ENCODE measurements at regions not wholly inside any gene's neighbourhood (a gene's known extent, or its start where the extent isn't known, plus 50 kb on each side); places are given as distances from the start of the nearest gene placed in this dataset.
"Not testable (repeated sequence)": the region's sequence is repeated elsewhere in the genome, so short reads cannot be mapped to it uniquely, and the experiment has no call there.

DNA sequence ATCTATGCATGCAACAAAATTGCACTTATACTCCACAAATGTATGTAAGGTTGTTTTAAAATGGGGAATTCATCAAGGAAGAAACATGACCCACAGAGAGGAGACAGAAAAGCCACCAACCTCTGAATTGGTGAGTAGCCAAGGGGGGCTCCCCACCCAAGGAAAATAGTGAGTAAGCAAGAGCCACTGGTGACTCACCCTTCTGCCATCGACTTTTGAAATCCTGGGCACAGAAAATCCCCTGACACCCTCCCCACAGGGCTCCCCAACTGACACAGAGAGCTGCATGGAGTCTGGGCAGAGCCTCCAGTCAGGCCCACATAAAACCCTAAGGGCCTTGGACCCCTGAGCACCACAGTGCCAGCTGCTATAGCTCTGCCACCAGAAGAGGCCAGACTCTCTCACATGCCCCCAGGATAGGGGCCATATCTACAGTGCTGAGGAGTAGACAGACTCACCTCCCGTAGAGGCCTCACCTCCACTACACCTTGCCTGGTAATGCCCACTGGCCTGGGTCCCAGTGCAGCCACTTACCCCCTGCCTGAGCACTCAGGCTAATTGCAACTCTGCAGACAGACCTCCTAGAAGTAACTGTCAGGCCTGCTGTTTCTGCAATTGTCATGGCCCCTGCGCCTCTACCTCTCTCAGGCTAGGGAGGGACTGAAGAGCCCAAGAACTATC is 244.7 kb upstream of the WSB1 start:
- no peak for DNase-seq (ENCODE audit: low spot score)

DNA sequence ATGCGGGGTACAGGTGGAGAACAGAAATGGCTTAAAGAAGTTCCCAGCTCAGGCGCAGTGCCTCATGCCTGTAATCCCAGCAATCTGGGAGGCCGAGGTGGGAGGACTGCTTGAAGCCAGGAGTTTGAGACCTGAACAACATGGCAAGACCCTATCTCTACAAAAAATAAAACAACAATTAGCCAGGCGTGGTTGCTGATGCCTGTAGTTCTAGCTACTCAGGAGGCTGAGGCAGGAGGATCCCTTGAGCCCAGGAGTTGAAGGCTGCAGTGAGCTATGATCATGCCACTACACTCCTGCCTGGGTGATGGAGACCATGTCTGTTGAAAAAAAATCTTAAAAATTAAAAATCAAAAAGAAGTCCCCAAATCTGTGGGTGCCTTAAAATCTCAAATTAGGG is 228.3 kb upstream of the WSB1 start:
- no peak for DNase-seq (ENCODE audit: low spot score)

DNA sequence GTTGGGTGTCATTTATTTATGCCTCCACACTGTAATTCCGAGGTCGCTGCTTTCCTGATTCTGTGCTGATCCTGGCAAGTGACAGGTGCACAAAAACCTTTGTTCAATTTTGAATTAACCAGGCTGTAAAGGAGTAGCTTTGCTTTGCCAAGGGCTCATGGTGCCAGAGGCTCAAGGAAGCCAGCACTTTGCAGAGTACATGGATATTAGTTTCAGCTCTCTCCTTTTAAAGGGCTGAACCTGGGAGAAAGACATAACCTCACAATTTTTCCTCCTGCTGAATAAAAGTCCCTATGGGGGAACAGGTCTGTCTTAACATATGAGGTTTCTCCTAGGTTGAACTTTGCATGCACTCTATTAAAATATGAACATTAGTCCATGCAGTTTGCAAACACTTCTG is 227.6 kb upstream of the WSB1 start:
- no peak for DNase-seq (ENCODE audit: low spot score)

DNA sequence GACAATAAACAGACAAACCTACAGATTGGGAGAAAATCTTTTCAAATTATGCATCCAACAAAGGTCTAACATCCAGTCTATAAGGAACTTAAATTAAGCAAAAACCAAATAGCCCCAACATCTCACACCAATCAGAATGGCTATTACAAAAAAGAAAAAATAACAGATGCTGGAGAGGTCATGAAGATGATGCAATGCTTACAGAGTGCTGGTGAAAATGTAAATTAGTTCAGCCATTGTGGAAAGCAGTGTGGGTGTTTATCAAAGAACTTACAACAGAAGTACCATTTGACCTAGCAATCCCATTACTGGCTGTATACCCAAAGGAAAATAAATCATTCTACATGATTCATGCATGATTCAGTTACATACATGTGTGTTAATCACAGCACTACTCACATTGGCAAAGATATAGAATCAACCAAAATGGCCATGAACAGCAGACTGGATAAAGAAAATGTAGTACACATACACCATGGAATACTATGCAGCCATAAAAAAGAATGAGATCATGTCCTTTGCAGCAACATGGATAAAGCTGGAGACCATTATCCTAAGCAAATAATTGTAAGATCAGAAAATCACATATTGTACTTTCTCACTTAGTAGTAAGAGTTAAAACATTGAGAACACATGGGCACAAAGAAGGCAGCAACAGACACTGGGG is 223.9 kb upstream of the WSB1 start:
- no peak for DNase-seq (ENCODE audit: low spot score)

DNA sequence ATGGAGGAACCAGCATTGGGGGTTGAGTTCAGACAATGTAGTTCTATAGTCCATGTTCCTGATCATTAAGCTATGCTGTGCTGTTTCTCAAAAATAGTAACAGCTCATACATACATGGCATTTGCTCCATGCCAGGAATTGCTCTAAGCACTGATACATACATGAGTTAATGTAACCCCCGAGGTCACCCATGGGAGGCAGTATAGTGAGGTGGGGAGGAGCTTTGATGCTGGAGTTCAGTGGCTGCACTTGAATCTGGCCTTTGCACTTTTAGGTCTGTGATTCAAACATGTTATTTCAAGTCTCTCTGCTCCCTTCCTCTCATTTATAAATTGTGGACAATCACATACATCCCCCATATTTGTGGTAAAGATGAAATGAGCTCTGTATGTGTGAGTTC is 223.1 kb upstream of the WSB1 start:
- no peak for DNase-seq (ENCODE audit: low spot score)

DNA sequence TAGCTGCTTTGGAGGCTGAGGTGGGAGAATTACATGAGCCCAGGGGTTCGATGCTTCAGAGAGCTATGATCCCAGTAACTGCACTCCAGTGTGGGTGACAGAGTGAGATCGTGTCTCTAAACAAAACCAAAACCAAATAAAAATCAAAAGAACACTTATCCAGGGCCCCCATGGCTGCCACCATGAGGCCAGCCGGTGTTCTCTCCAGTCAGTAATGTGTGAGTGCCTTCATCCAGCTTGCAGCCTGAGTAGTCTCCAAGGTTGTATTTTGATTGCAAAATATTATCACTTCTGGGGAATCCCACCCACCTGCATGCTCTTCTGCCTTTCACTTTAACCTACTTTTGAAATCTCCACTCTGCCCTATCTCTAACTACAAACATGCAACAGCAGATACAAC is 221.0 kb upstream of the WSB1 start:
- no peak for DNase-seq (ENCODE audit: low spot score)

DNA sequence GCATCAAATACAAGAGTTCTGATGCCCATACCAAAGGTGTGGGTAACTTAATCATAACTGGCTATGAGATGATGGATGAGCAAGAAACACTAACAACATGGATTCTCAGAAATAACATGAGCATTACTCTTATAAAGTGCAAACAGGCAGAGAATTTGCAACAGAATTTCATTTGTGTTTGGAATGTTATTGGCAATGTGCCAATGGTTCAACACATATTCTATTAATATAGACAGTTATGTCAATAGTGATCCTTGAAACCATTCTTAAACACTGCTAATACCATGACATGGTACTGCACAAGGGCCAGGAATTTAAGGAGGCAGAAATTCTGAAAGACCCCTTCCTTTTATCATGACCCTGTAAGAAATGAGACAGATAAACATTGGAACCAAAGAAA is 217.1 kb upstream of the WSB1 start:
- DNase-seq (ENCODE audit: low spot score): no peak

DNA sequence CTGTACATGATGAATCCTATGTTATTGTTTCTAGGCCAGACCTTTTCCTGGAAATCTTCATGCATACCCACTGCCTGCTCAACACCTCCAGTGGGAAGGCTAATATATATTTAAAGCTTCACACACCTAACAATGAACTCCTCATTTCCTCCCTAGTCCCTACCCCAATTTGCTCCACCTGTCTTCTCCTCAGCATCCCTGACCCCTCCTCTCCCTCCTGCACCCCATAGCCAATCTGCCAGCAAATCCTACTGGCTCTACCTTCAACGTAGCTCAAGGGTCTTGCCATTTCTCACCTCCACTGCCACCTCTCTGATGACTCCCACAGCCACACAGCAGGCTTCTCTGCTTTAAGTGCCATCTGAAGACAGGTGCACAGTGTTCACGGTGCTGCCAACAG is 215.6 kb upstream of the WSB1 start:
- DNase-seq (ENCODE audit: low spot score): no peak

DNA sequence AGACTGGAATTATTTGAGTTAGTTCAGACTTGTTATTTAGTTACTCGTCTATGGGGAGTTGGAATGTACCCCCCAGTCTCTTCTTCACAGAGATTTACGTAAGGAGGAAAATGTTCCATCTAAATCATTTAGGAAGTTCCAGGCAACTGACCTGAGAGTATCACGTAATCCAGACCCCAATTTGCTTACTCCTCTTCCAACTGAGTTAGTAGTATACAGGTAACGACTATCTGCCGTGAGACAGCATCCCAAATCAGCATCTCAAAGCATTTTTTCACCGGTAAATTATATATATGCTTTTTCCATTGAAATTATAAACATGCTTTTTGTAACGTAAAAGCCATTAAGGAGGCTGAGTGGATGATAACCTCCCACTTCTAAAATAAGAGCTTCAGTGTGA is 214.3 kb upstream of the WSB1 start:
- DNase-seq (ENCODE audit: low spot score): no peak

DNA sequence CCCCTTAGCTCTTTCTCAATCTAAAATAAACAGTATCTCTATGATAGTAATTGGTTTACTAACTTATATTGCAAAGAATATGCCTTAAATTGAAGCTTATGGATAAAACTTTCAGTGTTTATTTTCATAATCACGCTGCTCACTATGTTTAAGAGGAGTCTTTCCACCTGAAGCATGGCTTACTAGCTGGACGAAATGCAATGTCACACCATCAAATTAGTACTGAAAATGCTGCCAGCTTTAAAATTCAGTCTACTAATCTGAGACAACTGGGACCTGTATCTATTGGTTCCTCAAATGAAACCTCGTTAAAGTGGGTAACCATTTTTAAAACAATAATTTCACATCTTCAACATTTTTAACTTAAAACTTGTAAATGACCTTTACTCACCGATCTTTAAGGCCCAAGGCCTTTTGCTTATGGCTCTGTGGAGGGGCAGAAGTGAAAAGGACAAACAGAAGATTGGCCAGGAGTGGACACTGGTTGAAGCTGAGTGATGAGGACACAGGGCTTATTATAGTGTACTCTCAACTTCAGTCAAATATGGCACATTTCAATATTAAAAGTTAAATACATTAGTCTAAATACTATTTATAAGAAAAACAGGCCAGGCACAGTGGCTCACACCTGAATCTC is 212.8 kb upstream of the WSB1 start:
- no peak for DNase-seq (ENCODE audit: low spot score)

DNA sequence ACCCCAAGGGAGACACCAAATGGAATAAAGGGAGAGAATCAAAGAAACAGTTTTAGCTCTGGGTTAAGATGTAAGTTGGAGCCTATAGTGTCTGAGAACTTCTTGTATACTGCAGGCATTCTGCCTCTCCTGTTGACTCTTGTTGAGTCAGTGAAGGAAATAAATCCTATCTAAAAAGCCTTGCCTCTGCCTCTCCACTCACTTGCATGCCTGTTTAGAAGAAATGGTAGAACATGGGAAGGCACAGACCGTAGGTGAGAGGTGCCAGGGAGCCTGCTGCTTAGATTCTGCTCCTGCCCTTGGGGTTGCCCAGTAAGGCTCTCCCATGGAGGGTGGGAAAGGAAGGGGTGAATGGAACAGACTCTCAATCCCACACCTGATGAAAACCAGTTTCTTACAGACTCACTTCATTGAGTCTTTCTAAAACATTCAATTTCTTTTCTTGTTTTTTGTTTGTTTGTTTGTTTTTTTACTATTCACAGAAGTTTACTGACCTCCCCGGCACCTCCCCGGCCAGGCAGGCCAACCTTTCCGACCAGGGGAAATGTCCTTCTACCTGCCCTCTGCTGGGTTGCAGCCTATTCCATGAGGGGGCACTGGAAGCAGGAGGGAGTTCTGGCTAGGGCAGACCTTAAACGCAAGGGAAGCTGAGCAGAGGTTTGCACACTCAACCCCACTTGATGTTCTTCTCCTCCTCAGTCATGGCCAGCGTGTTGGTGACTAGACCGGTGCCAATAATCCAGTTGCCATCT is 211.7 kb upstream of the WSB1 start:
- no peak for DNase-seq (ENCODE audit: low spot score)

DNA sequence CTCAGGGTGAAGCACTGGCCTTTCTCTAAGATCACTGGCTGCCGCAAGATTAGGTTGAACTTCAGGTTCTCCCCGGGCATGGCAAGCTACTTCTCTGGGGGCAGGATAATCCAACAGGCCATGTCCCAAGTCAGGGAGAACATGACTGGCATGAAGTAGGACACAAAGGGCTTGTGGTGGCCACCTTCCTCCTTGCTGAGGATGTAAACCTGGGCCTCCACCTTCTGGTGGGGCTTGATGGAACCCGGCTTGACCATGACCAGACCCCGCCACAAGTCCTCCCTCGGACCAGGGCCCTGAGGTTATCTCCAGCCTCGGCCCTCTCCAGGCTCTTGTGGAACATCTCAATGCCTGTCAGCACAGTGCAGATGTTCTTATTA is 211.1 kb upstream of the WSB1 start:
- DNase-seq (ENCODE audit: low spot score): no peak

DNA sequence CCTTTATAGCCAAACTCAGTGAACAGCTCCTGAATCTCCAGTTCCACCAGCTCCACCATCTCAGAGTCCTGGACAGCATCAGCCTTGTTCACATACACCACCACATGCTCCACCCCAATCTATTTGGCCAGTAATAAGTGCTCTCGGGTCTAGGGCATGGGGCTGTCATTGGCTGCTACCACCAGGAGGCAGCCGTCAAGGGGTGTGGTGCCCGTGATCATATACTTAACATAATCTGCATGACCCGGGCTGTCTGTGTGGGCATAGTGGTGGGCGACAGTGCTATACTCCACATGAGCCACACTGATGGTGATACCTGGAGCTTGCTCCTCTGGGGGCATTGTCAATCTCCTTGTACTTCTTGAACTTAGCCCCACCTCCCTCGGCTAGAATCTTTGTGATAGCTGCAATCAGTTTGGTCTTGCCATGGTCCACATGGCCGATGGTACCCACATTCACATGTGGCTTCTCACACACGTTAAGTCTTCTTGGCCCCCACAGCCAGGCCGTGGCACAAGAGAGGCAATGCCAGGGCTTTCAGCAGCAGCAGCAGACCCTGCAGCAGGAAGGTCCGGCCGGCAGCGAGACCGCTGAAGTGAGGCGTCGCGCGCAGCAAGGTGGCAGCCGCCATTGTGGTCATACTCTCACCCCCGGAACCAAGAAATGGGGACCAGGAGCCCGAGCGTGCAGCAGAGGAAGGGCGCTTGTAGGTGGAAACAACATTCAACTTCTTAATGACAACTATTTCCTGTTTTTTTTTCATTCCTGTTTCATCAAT is 210.3 kb upstream of the WSB1 start:
- DNase-seq (ENCODE audit: low spot score): no peak

DNA sequence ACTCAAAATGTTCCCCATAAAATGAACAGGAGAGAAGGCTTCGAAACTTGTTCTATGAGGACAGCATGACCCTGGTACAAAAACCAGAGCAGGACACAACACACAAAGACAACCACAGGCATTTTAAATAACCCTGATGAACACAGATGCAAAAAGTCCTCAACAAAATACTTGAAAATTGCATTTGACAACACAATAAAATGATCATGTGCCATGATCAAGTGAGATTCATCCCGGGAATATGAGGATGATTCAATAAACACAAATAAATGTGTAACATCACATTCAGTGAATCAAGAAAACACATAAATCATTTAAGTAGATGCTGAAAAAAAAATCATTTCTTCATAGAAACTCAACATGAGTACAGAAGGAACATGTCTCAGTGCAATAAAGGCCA is 208.4 kb upstream of the WSB1 start:
- DNase-seq (ENCODE audit: low spot score): no peak

DNA sequence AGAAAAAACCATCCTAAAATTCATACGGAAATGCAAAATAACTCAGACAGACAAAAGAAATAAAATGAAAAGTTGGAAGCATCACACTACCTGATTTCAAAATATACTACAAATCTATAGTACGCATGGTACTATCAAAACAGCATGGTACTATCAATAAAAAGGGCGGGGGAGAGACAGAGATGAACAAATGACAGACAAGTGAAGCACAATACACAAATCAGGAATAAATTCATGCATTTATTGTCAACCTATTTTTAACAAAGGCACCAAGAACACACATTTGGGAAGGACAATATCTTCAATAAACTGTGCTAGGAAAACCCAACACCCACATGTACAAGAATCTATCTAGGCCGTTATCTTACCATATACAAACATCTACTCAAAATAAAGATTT is 207.4 kb upstream of the WSB1 start:
- no peak for DNase-seq (ENCODE audit: low spot score)

DNA sequence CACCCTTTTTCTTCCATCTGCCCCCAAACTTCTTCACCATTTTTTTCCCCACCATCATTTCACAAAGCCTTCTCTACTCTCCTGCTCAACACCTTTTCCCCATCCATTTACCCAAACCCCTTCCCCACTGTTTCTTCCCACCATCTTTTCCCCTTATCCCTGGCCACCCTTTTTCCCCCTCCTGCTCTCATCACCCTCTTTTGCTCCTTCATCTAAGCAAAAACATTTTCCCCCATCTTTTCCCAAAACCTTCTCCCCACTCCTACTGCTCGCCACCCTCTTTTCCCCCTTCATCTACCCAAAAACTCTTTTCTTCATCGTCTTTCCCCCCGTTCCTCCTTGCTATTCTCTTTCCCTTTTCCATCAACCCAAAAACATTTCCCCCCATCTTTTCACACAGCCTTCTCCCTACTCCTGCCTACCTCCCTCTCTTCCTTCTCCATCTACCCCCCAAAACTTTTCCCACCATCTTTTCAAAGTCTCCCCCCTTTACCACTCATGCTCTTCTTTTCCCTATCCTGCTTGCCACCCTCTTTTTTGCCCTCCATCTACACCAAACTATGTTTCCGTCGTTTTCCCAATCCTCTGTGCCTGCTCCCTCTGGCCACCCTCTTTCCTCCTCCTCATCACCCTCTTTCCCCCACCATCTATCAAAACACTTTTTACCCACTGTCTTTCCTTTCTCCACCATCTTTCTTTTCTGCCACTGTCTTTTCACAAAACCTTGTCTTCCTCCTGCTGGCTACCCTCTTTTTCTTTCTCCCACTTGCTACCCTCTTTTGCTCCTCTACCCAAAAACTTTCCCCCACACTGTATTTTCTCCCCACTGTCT is 205.8 kb upstream of the WSB1 start:
- no peak for DNase-seq (ENCODE audit: low spot score)

DNA sequence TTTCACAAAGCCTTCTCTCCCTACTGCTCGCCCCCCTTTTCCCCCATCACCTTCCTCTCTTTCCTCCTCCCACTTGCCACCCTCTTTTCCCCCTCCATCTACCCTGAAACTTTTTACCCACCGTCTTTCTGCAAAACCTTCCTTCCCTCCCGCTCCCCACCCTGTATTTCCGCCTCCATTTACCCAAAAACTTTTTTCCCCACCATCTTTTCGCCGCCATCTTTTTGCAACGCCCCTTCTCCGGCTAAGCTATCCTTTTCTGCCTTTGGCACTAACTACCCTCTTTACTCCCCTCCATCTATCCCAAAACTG is 205.2 kb upstream of the WSB1 start:
- no peak for DNase-seq (ENCODE audit: low spot score)

DNA sequence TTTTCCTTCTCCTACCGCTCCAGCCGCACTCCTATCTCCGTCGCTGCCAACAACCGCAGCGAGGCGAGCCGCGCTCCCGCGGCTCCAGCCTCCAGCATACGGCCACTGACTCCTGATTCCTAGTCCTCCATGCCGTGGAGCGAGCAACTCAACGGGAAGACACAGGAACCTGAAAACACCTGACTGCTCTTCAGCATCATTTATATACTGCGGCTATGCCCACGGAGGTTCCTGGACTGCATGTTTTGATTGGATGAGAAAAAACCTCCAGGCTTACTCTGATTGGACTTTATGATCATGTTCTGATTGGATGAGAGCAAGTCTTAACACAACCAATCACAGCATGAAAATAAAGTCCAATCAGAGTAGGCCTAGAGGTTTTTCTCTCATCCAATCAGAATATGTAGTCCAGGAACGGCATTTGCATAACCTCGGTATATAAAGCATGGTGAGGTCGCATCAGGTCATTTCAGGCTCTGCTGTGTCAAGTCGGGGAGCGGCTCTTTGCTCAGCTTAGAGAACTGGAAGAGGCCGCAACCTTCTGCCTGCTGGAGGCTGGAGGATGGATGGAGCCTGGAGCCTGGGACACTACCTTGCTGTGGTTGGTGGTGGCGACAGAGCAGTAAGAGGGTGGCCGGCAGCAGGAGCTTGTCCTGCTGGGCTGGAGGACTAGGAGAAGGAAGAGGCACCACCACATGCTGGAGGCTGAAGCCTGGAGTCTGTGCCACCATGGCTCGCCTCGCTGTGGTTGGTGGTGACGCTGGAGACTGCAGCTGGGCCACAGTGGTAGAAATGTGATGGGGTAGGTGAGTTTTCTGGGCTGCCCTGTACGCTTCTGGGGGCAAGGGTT is 204.6 kb upstream of the WSB1 start:
- not testable (repeated sequence) for DNase-seq (ENCODE audit: low spot score)

DNA sequence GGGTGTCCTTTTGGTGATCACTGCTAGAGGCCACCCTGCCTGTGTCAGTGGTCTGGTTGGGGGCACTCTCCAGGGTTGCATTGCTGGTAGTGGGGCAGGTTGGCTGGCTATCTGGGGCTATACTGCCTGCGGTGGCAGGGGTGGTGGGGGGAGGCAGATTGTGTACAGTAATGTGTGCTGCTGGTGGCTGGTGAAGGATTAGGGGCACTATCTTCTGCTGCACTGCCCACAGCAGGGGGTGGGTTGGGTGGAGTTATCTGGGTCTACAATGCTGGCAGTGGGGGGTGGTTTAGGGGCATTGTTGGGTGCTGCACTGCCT is 204.0 kb upstream of the WSB1 start:
- DNase-seq (ENCODE audit: low spot score): no peak

DNA sequence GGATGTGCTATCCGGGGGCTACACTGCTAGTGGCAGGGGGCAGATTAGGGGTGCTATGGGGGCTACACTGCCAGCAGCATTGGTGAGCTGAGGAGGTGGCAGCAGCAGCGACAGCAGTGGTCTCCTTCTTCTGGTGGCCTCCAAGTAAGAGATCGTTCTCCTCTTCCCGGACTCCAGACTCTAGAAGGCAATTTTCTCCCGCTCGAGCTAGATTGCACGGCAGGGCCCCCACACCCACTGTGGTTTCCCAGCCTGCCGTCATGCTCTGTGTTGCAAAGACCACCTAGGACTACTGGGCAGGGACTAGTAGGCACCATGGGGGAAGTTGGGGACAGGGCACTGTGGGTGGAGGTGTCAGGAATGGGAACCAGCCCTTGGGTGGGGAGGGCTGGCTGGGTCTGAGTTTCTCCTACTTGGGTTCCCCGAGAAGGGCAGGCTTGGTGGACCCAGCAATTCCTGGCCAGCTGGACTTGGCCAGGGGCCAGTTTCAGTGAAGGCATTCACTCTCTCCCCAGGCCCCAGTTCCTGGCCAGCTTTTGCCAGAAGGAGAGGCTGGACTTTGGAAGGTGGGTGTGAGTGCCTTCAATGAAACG is 203.4 kb upstream of the WSB1 start:
- not testable (repeated sequence) for DNase-seq (ENCODE audit: low spot score)
